HepG2 (cell line): ENCODE measurements at regions not wholly inside any gene's neighbourhood (a gene's known extent, or its start where the extent isn't known, plus 50 kb on each side); places are given as distances from the start of the nearest gene placed in this dataset.

Experiments
- ATAC-seq: fragments of 200-7000 bp; cut with Tn5 transposase; 3 replicates; pipeline ENCODE4 v1.9.1; 2020; ENCODE audit warnings: mild to moderate bottlenecking, moderate library complexity
- BruUV-seq: library from RNA; stranded (reverse); fragments of 400-500 nt; replicated peaks from 2 replicates; lab custom pipeline; 2021; lab: Mats Ljungman, UMichigan
- CTCF ChIA-PET: fragments of 300-600 bp; formaldehyde crosslinking; extraction: SDS; loops from one replicate; lab custom pipeline; 2021; ENCODE audit warnings: low total read pairs, inconsistent platforms, low intra/inter-chr PET ratio; lab: Yijun Ruan, JAX
- POLR2A ChIA-PET: fragments of 350-600 bp; sonication (Branson Sonifier 250); formaldehyde crosslinking; loops from one replicate; lab custom pipeline; 2020; ENCODE audit warnings: antibody characterized with exemption, inconsistent platforms; lab: Yijun Ruan, JAX
- DNase-seq: peaks from one replicate; pipeline ENCODE4 v3.0.0-alpha.2; 2015; ENCODE audit warnings: low spot score
- FAIRE-seq: peaks from 3 replicates; lab custom pipeline; 2011; peaks lifted over from hg19 to GRCh38; lab: Jason Lieb, UNC
- H2AFZ ChIP-seq: one replicate; pipeline ENCODE4 v1.6.1; 2011; ENCODE audit warnings: low read length, inconsistent platforms
- H3K27ac ChIP-seq: fragments of 300-600 bp; 3 replicates; pipeline ENCODE4 v1.8.0; 2011; ENCODE audit warnings: mixed run types, mild to moderate bottlenecking, mixed read lengths, low read length, inconsistent platforms; ENCODE audit not compliant: insufficient read depth; ENCODE audit errors: extremely low read length
- H3K27me3 ChIP-seq, 2 experiments: fragments of 200-600 bp in 1 of 2; 2 replicates in 1 of 2; 3 replicates in 1 of 2; pipeline versions ENCODE4 v1.6.0 to v1.8.0; 2011; ENCODE audit warnings: low read length in 2 of 2, mild to moderate bottlenecking in 2 of 2, moderate library complexity in 2 of 2, inconsistent platforms in 1 of 2; ENCODE audit not compliant: insufficient read depth in 2 of 2, control insufficient read depth in 1 of 2
- H3K36me3 ChIP-seq, 2 experiments: fragments of 200-600 bp in 1 of 2; replicated peaks in 1 of 2; 2 replicates in 1 of 2; 3 replicates in 1 of 2; pipeline versions ENCODE4 v1.5.1 to v1.8.0; 2011; ENCODE audit warnings: low read length in 2 of 2, inconsistent platforms in 1 of 2; ENCODE audit not compliant: insufficient read depth in 2 of 2, control insufficient read depth in 1 of 2
- H3K4me1 ChIP-seq: 2 replicates; pipeline ENCODE4 v1.5.1; 2012; ENCODE audit warnings: low read length, inconsistent platforms; ENCODE audit not compliant: insufficient read depth
- H3K4me2 ChIP-seq: 2 replicates; pipeline ENCODE4 v1.6.0; 2011; ENCODE audit warnings: low read depth, low read length, inconsistent platforms
- H3K4me3 ChIP-seq, 3 experiments: fragments of 200-600 bp in 1 of 3; sonication (generic), shearing (Covaris generic) in 1 of 3; replicated peaks in 1 of 3; 2 replicates each; pipeline ENCODE4 v1.5.1; 2011 to 2016; ENCODE audit warnings: low read length in 3 of 3, inconsistent platforms in 2 of 3, low read depth in 2 of 3, mild to moderate bottlenecking in 2 of 3, control low read depth in 1 of 3, mixed read lengths in 1 of 3; ENCODE audit not compliant: insufficient read depth in 1 of 3
- H3K79me2 ChIP-seq: one replicate; pipeline ENCODE4 v1.6.1; 2011; ENCODE audit warnings: low read length, inconsistent platforms; ENCODE audit not compliant: insufficient read depth
- H3K9ac ChIP-seq: 2 replicates; pipeline ENCODE4 v1.6.0; 2011; ENCODE audit warnings: mild to moderate bottlenecking, low read depth, low read length, inconsistent platforms; ENCODE audit not compliant: insufficient read depth
- H3K9me3 ChIP-seq: 2 replicates; pipeline ENCODE4 v1.5.1; 2012; ENCODE audit warnings: mild to moderate bottlenecking, low read length
- H4K20me1 ChIP-seq: 2 replicates; pipeline ENCODE4 v1.6.0; 2011; ENCODE audit warnings: inconsistent platforms, mild to moderate bottlenecking, low read length, moderate library complexity; ENCODE audit not compliant: insufficient read depth
- GLI4 ChIP-seq: sonication (generic); formaldehyde crosslinking; IDR thresholded peaks from 2 replicates; pipeline ENCODE4 v1.5.1; 2020; ENCODE audit warnings: missing genetic modification reagents, mild to moderate bottlenecking, moderate library complexity, borderline replicate concordance
- MAFF ChIP-seq: IDR thresholded peaks from 2 replicates; pipeline ENCODE4 v1.6.1; 2011; ENCODE audit warnings: low read depth, low read length, improper control_type of control experiment
- MAFK ChIP-seq, 2 experiments: IDR thresholded peaks in 1 of 2; conservative IDR thresholded peaks in 1 of 2; 2 replicates each; pipeline ENCODE4 v1.6.1; 2011; ENCODE audit warnings: improper control_type of control experiment in 2 of 2, low read length in 2 of 2
- STAG1 ChIP-seq: sonication (generic); formaldehyde crosslinking; IDR thresholded peaks from 2 replicates; pipeline ENCODE4 v1.4.0; 2020; ENCODE audit warnings: missing genetic modification reagents
- TAF1 ChIP-seq: sonication (generic); formaldehyde crosslinking; IDR thresholded peaks from 2 replicates; pipeline ENCODE4 v1.4.0; 2020; ENCODE audit warnings: missing genetic modification reagents
- ZBTB7B ChIP-seq: sonication (generic); formaldehyde crosslinking; IDR thresholded peaks from 2 replicates; pipeline ENCODE4 v1.4.0; 2020; ENCODE audit warnings: missing genetic modification reagents
- WGBS: methylation state at CpG from one replicate; pipeline ENCODE4 v1.1.6; 2017; ENCODE audit warnings: low lambda C conversion rate; 5-methylcytosine and 5-hydroxymethylcytosine counted together
- in situ Hi-C: cut with HindIII; loops from 2 replicates; pipeline ENCODE4 v1.10.0; 2017; ENCODE audit warnings: low pct_unique_long_range_greater_than_20kb; ENCODE audit not compliant: extremely low pct_ligation_motif_present
- intact Hi-C: fragments of 100-400 bp; cut with micrococcal nuclease; formaldehyde crosslinking; loops from one replicate; pipeline ENCODE4 v1.10.0; 2022; ENCODE audit not compliant: unreplicated experiment
- TF ChIP-seq, protein P1 (sequence below): sonication (generic); formaldehyde crosslinking; IDR thresholded peaks from 2 replicates; pipeline ENCODE4 v1.8.1; 2023; ENCODE audit warnings: mild to moderate bottlenecking, missing genetic modification reagents
- TF ChIP-seq, protein P2 (sequence below): sonication (generic); formaldehyde crosslinking; IDR thresholded peaks from 2 replicates; pipeline ENCODE4 v1.4.0; 2020; ENCODE audit warnings: missing genetic modification reagents, borderline replicate concordance
- TF ChIP-seq, protein P3 (sequence below): sonication (generic); formaldehyde crosslinking; IDR thresholded peaks from 2 replicates; pipeline ENCODE4 v1.5.0; 2020; ENCODE audit warnings: mild to moderate bottlenecking, missing genetic modification reagents
- TF ChIP-seq, protein P4 (sequence below): sonication (generic); formaldehyde crosslinking; IDR thresholded peaks from 2 replicates; pipeline ENCODE4 v1.4.0; 2020; ENCODE audit warnings: missing genetic modification reagents, low read depth, mild to moderate bottlenecking, borderline replicate concordance
- TF ChIP-seq, protein P5 (sequence below): sonication (generic); formaldehyde crosslinking; IDR thresholded peaks from 2 replicates; pipeline ENCODE4 v1.5.0; 2020; ENCODE audit warnings: mild to moderate bottlenecking, missing genetic modification reagents, moderate library complexity

DNA sequence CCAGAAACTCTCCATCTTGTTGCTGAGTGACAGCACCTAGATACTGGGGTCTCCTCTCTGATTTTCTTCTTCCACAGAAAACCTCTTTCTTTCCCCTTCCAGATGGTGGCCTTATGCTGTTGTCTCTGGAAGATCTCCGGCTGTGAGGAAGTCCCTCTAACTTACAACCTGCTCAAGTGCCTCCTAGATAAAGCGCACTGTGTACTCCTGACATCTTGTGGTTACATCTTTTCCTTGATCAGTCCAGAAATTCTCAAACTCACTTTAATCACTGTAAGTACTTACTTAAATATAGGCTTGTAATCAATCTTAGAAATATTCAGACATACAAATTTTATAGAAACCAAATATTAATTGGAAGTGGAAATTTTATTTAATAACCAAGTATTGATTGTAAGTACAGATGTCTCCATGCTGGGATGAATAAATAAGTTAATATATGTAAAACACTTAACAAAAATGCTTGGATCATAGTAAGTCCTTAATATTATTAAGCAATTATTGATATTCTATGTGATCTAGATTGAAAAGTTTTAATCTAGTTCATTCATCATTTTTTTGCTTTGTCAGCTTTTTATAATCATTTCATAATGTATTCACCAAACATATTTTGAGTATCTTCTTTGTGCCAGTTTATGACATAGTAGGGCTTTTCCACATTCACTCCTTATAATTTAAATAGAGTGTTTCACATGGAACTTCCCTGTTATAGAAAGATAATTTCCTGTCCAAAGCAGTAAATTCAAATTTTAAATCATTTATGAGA lies 1381.4 kb upstream of the CDH6 start:
- Histone ChIP-seq H3K79me2 (no peaks in the 10 kb centered on the region), H3K4me3 (no peak overlapping the region), H3K9ac (no peak overlapping the region), H3K4me2 (no peak overlapping the region), H4K20me1 (no peaks in the 10 kb centered on the region), H3K27me3 (no peaks in the 10 kb centered on the region), H2AFZ (no peak overlapping the region), H3K4me1 (no peaks in the 10 kb centered on the region), H3K9me3 (no peaks in the 10 kb centered on the region), H3K27ac (no peak overlapping the region), H3K36me3 (no peaks in the 10 kb centered on the region)
- DNase-seq = peak; percentile 31
- in situ Hi-C loops (no loop called here), intact Hi-C loops (loop anchor here (1.0 to 10.0 kb wide), 2 partner anchors 87 to 445 kb away; no protein-coding TSS in a partner anchor)
- peak; percentile 79 for ATAC-seq
- WGBS = 54% methylated on average over 2 of the region's 2 CpGs
- CTCF ChIA-PET = no interaction called here
- BruUV-seq = no TSS peak
- no peak for FAIRE-seq
- POLR2A ChIA-PET = no interaction called here
- TF ChIP-seq GLI4 (CRISPR knock-in tag) = no peak
- TF ChIP-seq, protein P1, sequence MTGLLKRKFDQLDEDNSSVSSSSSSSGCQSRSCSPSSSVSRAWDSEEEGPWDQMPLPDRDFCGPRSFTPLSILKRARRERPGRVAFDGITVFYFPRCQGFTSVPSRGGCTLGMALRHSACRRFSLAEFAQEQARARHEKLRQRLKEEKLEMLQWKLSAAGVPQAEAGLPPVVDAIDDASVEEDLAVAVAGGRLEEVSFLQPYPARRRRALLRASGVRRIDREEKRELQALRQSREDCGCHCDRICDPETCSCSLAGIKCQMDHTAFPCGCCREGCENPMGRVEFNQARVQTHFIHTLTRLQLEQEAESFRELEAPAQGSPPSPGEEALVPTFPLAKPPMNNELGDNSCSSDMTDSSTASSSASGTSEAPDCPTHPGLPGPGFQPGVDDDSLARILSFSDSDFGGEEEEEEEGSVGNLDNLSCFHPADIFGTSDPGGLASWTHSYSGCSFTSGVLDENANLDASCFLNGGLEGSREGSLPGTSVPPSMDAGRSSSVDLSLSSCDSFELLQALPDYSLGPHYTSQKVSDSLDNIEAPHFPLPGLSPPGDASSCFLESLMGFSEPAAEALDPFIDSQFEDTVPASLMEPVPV = no peak
- TF ChIP-seq, protein P2, sequence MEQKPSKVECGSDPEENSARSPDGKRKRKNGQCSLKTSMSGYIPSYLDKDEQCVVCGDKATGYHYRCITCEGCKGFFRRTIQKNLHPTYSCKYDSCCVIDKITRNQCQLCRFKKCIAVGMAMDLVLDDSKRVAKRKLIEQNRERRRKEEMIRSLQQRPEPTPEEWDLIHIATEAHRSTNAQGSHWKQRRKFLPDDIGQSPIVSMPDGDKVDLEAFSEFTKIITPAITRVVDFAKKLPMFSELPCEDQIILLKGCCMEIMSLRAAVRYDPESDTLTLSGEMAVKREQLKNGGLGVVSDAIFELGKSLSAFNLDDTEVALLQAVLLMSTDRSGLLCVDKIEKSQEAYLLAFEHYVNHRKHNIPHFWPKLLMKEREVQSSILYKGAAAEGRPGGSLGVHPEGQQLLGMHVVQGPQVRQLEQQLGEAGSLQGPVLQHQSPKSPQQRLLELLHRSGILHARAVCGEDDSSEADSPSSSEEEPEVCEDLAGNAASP (CRISPR knock-in tag) = no peak
- TF ChIP-seq STAG1 = peak; percentile 81
- TF ChIP-seq, protein P3, sequence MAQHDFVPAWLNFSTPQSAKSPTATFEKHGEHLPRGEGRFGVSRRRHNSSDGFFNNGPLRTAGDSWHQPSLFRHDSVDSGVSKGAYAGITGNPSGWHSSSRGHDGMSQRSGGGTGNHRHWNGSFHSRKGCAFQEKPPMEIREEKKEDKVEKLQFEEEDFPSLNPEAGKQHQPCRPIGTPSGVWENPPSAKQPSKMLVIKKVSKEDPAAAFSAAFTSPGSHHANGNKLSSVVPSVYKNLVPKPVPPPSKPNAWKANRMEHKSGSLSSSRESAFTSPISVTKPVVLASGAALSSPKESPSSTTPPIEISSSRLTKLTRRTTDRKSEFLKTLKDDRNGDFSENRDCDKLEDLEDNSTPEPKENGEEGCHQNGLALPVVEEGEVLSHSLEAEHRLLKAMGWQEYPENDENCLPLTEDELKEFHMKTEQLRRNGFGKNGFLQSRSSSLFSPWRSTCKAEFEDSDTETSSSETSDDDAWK (CRISPR knock-in tag) = no peak
- TF ChIP-seq MAFK (conservative IDR thresholded peaks at IDR 0.05 in 1 of 2, IDR thresholded peaks at IDR 0.05 in 1 of 2; ENCODE audit: low read length in 2 of 2) = peak; percentile 91 to 98
- peak; percentile 96 for TF ChIP-seq MAFF
- TF ChIP-seq ZBTB7B (CRISPR knock-in tag) = no peak
- TF ChIP-seq, protein P4, sequence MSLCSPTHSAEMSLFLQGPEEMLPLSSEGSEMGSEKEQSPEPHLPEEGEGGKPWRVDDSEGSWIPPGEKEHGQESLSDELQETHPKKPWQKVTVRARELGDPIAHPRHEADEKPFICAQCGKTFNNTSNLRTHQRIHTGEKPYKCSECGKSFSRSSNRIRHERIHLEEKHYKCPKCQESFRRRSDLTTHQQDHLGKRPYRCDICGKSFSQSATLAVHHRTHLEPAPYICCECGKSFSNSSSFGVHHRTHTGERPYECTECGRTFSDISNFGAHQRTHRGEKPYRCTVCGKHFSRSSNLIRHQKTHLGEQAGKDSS (CRISPR knock-in tag) = no peak
- TF ChIP-seq TAF1 (CRISPR knock-in tag) = no peak
- TF ChIP-seq, protein P5, sequence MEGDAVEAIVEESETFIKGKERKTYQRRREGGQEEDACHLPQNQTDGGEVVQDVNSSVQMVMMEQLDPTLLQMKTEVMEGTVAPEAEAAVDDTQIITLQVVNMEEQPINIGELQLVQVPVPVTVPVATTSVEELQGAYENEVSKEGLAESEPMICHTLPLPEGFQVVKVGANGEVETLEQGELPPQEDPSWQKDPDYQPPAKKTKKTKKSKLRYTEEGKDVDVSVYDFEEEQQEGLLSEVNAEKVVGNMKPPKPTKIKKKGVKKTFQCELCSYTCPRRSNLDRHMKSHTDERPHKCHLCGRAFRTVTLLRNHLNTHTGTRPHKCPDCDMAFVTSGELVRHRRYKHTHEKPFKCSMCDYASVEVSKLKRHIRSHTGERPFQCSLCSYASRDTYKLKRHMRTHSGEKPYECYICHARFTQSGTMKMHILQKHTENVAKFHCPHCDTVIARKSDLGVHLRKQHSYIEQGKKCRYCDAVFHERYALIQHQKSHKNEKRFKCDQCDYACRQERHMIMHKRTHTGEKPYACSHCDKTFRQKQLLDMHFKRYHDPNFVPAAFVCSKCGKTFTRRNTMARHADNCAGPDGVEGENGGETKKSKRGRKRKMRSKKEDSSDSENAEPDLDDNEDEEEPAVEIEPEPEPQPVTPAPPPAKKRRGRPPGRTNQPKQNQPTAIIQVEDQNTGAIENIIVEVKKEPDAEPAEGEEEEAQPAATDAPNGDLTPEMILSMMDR (CRISPR knock-in tag) = peak; percentile 55
